Activated effector memory CD4-positive, alpha-beta T cell treated with Interleukin-2 at 50 U/mL for 16 hours (primary cell): ENCODE measurements at regions not wholly inside any gene's neighbourhood (a gene's known extent, or its start where the extent isn't known, plus 50 kb on each side); places are given as distances from the start of the nearest gene placed in this dataset.

Experiments used
- DNase-seq: peaks from one replicate; pipeline ENCODE4 v3.0.0-alpha.2; 2020

- no peak for DNase-seq
These were observed 152.8 kb upstream of the GSC start for GRCh38 chr14:94922595-94923239.

- DNase-seq: no peak
These were observed 152.1 kb upstream of the GSC start for GRCh38 chr14:94921882-94922585.

- DNase-seq: no peak
These were observed 151.5 kb upstream of the GSC start for GRCh38 chr14:94921456-94921855.

- no peak for DNase-seq
These were observed 150.0 kb upstream of the GSC start for GRCh38 chr14:94919896-94920295.

GRCh38 chr14:94918896-94919295 is 149.0 kb upstream of the GSC start:
- DNase-seq: no peak

GRCh38 chr14:94917041-94917600 is 147.2 kb upstream of the GSC start:
- DNase-seq: no peak

- DNase-seq: no peak
These were observed 144.3 kb upstream of the GSC start for GRCh38 chr14:94914191-94914590.

- no peak for DNase-seq
These were observed 137.8 kb upstream of the GSC start for GRCh38 chr14:94907626-94908261.

- DNase-seq: no peak
These were observed 137.2 kb upstream of the GSC start for GRCh38 chr14:94906991-94907587.

- no peak for DNase-seq
These were observed 136.7 kb upstream of the GSC start for GRCh38 chr14:94906577-94906976.

GRCh38 chr14:94904636-94905035 is 134.7 kb upstream of the GSC start:
- no peak for DNase-seq

GRCh38 chr14:94903883-94904282 is 134.0 kb upstream of the GSC start:
- DNase-seq: no peak

GRCh38 chr14:94903338-94903737 is 133.4 kb upstream of the GSC start:
- DNase-seq: no peak

- no peak for DNase-seq
These were observed 127.6 kb upstream of the GSC start for GRCh38 chr14:94897561-94897960.

- DNase-seq: no peak
These were observed 127.2 kb upstream of the GSC start for GRCh38 chr14:94897082-94897481.

- DNase-seq: no peak
These were observed 123.7 kb upstream of the GSC start for GRCh38 chr14:94893411-94894160.

- no peak for DNase-seq
These were observed 120.9 kb upstream of the GSC start for GRCh38 chr14:94890785-94891184.

GRCh38 chr14:94889520-94890312 is 119.8 kb upstream of the GSC start:
- DNase-seq: no peak

- DNase-seq: no peak
These were observed 118.2 kb upstream of the GSC start for GRCh38 chr14:94888121-94888520.

GRCh38 chr14:94887591-94887990 is 117.7 kb upstream of the GSC start:
- DNase-seq: no peak

- DNase-seq: no peak
These were observed 117.0 kb upstream of the GSC start for GRCh38 chr14:94886931-94887330.
